Gastroesophageal sphincter (tissue), 4 donors: ENCODE measurements at regions not wholly inside any gene's neighbourhood (a gene's known extent, or its start where the extent isn't known, plus 50 kb on each side); places are given as distances from the start of the nearest gene placed in this dataset.
"Not testable (repeated sequence)": the region's sequence is repeated elsewhere in the genome, so short reads cannot be mapped to it uniquely, and the experiment has no call there.

Experiments
- ATAC-seq: fragments of 150-250 bp; one replicate; pipeline ENCODE4 v1.9.1; 2016; ENCODE audit warnings: mild to moderate bottlenecking, moderate library complexity
- H3K27ac ChIP-seq, 4 donors: fragments of 200-600 bp; sonication (generic) in 3 of 4; 1 replicate in 3 of 4; 2 replicates in 1 of 4; pipeline ENCODE4 v1.5.1; 2016 to 2019
- H3K27me3 ChIP-seq: fragments of 200-600 bp; sonication (generic); one replicate; pipeline ENCODE4 v1.5.1; 2019
- H3K36me3 ChIP-seq, 2 donors: fragments of 200-600 bp; sonication (generic); one replicate each; pipeline ENCODE4 v1.5.1; 2019; ENCODE audit warnings: control low read depth in 1 of 2
- H3K4me1 ChIP-seq, 3 donors: fragments of 200-600 bp; sonication (generic); 1 replicate in 2 of 3; 2 replicates in 1 of 3; pipeline ENCODE4 v1.5.1; 2016 to 2019; ENCODE audit warnings: control low read depth in 2 of 3
- H3K4me3 ChIP-seq, 2 donors: fragments of 200-600 bp; sonication (generic); one replicate each; pipeline ENCODE4 v1.5.1; 2019; ENCODE audit warnings: mild to moderate bottlenecking in 1 of 2, moderate library complexity in 1 of 2
- H3K9me3 ChIP-seq, 3 donors: fragments of 200-600 bp; sonication (generic); one replicate each; pipeline ENCODE4 v1.5.1; 2017 to 2019; ENCODE audit warnings: control low read depth in 2 of 3
- EP300 ChIP-seq: sonication (generic); formaldehyde crosslinking; IDR thresholded peaks from one replicate; pipeline ENCODE4 v1.6.1; 2017; ENCODE audit warnings: antibody characterized with exemption, mild to moderate bottlenecking
- POLR2A ChIP-seq, 2 donors: fragments of 450-650 bp; IDR thresholded peaks; one replicate each; pipeline ENCODE4 v1.6.1; 2017; ENCODE audit warnings: antibody characterized with exemption in 2 of 2, mild to moderate bottlenecking in 2 of 2, moderate library complexity in 1 of 2
- POLR2AphosphoS5 ChIP-seq: sonication (generic); formaldehyde crosslinking; IDR thresholded peaks from one replicate; pipeline ENCODE4 v1.6.1; 2017; ENCODE audit warnings: antibody characterized with exemption
- WGBS, 2 donors: methylation state at CpG; one replicate each; pipeline ENCODE4 v1.1.5; 2018; ENCODE audit warnings: low coverage in 1 of 2; 5-methylcytosine and 5-hydroxymethylcytosine counted together
- TF ChIP-seq, protein P1 (sequence below), 4 experiments: fragments of 200-600 bp in 2 of 4; fragments of 450-650 bp in 2 of 4; sonication (generic) in 1 of 4; IDR thresholded peaks; one replicate each; pipeline ENCODE4 v1.5.1; 2017 to 2019; ENCODE audit warnings: antibody characterized with exemption in 4 of 4, mild to moderate bottlenecking in 2 of 4, moderate library complexity in 2 of 4

DNA sequence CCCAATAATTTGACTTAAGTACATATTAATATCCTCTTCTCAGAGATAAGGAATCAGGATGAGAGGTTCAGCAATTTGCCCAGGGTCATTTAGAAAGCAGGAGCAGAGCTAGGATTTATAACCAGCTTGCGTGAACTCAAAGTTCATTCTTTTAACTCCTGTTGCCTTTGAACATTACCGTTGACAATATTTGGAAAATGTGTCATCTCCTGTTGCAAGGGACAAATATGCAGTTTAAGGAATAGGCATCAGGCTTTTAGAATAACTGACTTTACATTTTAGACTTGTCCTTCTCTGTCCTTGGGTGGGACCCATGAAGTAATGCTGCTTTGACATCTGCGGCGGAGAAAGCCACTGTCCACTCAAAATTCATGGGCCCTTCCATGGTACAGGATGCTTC, 252.2 kb upstream of the RGMA start:
- H3K9me3 ChIP-seq, result no peaks in the 10 kb centered on the region
- H3K4me1 ChIP-seq, result no peaks in the 10 kb centered on the region
- H3K27me3 ChIP-seq, result no peaks in the 10 kb centered on the region
- no peak overlapping the region for H3K4me3 ChIP-seq
- 90 to 100% methylated on average over 2 to 4 of the region's 4 CpGs for WGBS, 2 donors
- H3K27ac ChIP-seq, result no peak overlapping the region
- TF ChIP-seq POLR2AphosphoS5 (no peak), POLR2A (IDR thresholded peaks at IDR 0.05) (no peak), EP300 (no peak)
- TF ChIP-seq, protein P1, sequence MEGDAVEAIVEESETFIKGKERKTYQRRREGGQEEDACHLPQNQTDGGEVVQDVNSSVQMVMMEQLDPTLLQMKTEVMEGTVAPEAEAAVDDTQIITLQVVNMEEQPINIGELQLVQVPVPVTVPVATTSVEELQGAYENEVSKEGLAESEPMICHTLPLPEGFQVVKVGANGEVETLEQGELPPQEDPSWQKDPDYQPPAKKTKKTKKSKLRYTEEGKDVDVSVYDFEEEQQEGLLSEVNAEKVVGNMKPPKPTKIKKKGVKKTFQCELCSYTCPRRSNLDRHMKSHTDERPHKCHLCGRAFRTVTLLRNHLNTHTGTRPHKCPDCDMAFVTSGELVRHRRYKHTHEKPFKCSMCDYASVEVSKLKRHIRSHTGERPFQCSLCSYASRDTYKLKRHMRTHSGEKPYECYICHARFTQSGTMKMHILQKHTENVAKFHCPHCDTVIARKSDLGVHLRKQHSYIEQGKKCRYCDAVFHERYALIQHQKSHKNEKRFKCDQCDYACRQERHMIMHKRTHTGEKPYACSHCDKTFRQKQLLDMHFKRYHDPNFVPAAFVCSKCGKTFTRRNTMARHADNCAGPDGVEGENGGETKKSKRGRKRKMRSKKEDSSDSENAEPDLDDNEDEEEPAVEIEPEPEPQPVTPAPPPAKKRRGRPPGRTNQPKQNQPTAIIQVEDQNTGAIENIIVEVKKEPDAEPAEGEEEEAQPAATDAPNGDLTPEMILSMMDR (IDR thresholded peaks at IDR 0.05), result no peak
- no peak for ATAC-seq
- H3K36me3 ChIP-seq, result no peaks in the 10 kb centered on the region

DNA sequence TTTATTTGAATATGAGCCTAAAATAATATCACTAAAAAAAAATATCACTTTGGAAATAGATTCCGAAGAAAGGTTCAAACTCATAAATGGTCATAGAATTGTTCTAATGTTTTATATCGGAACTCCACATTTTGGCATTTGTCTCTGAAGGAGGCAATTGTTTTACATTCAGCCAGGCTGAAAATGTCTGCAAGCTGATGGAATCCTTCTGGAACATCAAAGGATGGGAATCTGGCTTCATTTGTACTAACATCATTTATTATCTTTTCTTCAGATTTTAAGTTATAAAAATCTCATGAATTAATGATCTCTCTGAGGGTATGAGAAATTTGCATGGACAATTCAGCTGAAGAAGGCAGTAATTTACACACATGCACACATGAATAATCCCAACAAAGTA, 251.4 kb upstream of the RGMA start:
- no peak for TF ChIP-seq EP300
- TF ChIP-seq, protein P1 (IDR thresholded peaks at IDR 0.05), result no peak
- no peak for TF ChIP-seq POLR2AphosphoS5
- TF ChIP-seq POLR2A (IDR thresholded peaks at IDR 0.05), result no peak
- ATAC-seq, result no peak

DNA sequence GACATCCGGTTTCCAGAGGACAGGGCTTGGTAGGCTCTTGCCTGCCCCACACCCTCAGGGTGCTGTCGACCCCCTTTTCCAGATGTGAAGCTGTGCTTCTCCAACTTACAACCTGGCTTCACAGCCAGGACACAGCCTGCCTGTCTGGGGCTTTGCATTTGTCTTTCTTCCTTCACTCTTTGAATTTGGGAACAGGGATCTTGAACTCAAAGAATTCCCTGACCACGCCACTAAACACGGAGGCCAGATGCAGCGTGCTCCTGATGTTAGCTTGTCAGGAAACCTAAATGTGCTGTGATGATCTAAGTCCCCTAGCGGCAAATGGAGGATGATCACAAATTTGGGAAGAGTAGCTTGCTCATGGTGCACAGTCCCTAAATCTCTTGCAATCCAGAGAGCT, 244.8 kb upstream of the RGMA start:
- 66% methylated on average over 3 of the region's 6 CpGs; no CpG with 5 or more reads in 1 of the 2 donors for WGBS, 2 donors
- H3K4me1 ChIP-seq, result peaks cover 0 to 17% (median 0%) of the 10 kb centered on the region in 3 donors
- H3K36me3 ChIP-seq, result no peaks in the 10 kb centered on the region
- no peak for TF ChIP-seq EP300
- no peak for TF ChIP-seq POLR2AphosphoS5
- TF ChIP-seq POLR2A (IDR thresholded peaks at IDR 0.05), result no peak
- TF ChIP-seq, protein P1 (IDR thresholded peaks at IDR 0.05), result no peak
- no peak for ATAC-seq
- peaks cover 6% of the 10 kb centered on the region for H3K27me3 ChIP-seq
- no peak overlapping the region for H3K4me3 ChIP-seq
- no peak overlapping the region for H3K27ac ChIP-seq
- no peaks in the 10 kb centered on the region for H3K9me3 ChIP-seq

More for the DNA sequence above, 251.4 kb upstream of the RGMA start:
- 37 to 44% methylated on average over 2 of the region's 2 CpGs for WGBS, 2 donors
- Histone ChIP-seq H3K4me1 (no peaks in the 10 kb centered on the region), H3K27me3 (no peaks in the 10 kb centered on the region), H3K9me3 (no peaks in the 10 kb centered on the region), H3K36me3 (no peaks in the 10 kb centered on the region), H3K4me3 (no peak overlapping the region), H3K27ac (no peak overlapping the region)

DNA sequence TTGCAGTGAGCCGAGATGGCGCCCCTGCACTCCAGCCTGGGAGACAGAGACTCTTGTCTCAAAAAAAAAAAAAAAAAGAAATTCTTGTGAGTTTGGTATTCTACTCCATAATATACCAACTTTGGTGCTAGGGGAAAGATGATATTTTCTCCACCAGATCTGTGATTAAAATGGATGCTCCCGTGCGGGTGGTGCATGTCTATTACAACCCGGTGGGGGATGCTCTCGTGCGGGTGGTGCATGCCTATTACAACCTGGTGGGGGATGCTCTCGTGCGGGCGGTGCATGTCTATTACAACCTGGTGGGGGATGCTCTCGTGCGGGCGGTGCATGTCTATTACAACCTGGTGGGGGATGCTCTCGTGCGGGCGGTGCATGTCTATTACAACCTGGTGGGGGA, 244.1 kb upstream of the RGMA start:
- WGBS, 2 donors, result 75 to 100% methylated on average over 2 to 5 of the region's 16 CpGs
- not testable (repeated sequence) for H3K27me3 ChIP-seq, H3K4me3 ChIP-seq, ATAC-seq, H3K36me3 ChIP-seq, H3K27ac ChIP-seq, H3K9me3 ChIP-seq
- peaks cover 0 to 17% (median 0%) of the 10 kb centered on the region in 3 donors for H3K4me1 ChIP-seq

DNA sequence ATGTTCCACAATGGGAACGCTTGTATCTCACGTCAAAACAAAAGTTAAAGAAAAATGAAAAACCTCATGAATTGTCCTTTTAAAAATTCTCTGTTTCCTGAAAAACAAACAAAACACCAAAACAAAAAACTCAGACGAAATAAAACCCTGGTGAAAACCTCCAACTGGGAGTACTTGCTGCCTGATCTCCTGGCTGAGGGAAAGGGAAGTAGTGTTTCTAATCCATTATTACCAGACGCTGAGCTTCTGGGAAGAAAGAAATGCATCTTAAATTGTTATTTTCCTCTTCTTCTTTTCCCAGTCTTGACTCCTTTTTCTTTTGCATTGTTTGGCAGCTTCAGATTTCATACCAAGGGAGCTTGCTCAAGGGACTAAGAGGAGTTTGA, 243.2 kb upstream of the RGMA start:
- TF ChIP-seq, protein P1 (IDR thresholded peaks at IDR 0.05), result no peak
- TF ChIP-seq POLR2AphosphoS5 (no peak), POLR2A (IDR thresholded peaks at IDR 0.05) (no peak), EP300 (no peak)
- peaks cover 6% of the 10 kb centered on the region for H3K27me3 ChIP-seq
- H3K27ac ChIP-seq, result no peak overlapping the region
- peaks cover 0 to 17% (median 0%) of the 10 kb centered on the region in 3 donors for H3K4me1 ChIP-seq
- WGBS, 2 donors, result 9 to 10% methylated on average over 3 to 4 of the region's 4 CpGs
- no peaks in the 10 kb centered on the region for H3K9me3 ChIP-seq
- H3K36me3 ChIP-seq, result no peaks in the 10 kb centered on the region
- no peak overlapping the region for H3K4me3 ChIP-seq
- ATAC-seq, result no peak
